Neural cell (in vitro differentiated cells): ENCODE measurements at regions not wholly inside any gene's neighbourhood (a gene's known extent, or its start where the extent isn't known, plus 50 kb on each side); places are given as distances from the start of the nearest gene placed in this dataset.

Experiments used
- H2AFZ ChIP-seq: fragments of 200-600, 300-800 bp; sonication (generic), shearing (Covaris generic); 2 replicates; pipeline ENCODE4 v1.6.0; 2014; ENCODE audit warnings: low read depth, mild to moderate bottlenecking, antibody characterized with exemption, low read length, moderate library complexity
- H3F3A ChIP-seq: fragments of 200-600 bp; shearing (Covaris generic); 2 replicates; pipeline ENCODE4 v1.6.1; 2016; ENCODE audit warnings: mild to moderate bottlenecking, moderate library complexity, mixed read lengths, antibody characterized with exemption, low read length; ENCODE audit not compliant: insufficient read depth, poor library complexity, severe bottlenecking
- H3K27ac ChIP-seq: fragments of 200-600, 300-800 bp; sonication (generic), shearing (Covaris generic); 2 replicates; pipeline ENCODE4 v1.5.1; 2014; ENCODE audit warnings: mild to moderate bottlenecking, low read length, moderate library complexity
- H3K27me3 ChIP-seq: fragments of 300-800, 200-600 bp; sonication (generic), shearing (Covaris generic); 2 replicates; pipeline ENCODE4 v1.6.0; 2014; ENCODE audit warnings: mild to moderate bottlenecking, low read depth, low read length, moderate library complexity; ENCODE audit not compliant: insufficient read depth
- H3K36me3 ChIP-seq: fragments of 300-800, 200-600 bp; sonication (generic), shearing (Covaris generic); 2 replicates; pipeline ENCODE4 v1.5.1; 2014; ENCODE audit warnings: mild to moderate bottlenecking, antibody characterized with exemption, low read length, moderate library complexity; ENCODE audit not compliant: insufficient read depth
- H3K4me2 ChIP-seq: fragments of 300-800, 200-600 bp; sonication (generic), shearing (Covaris generic); 2 replicates; pipeline ENCODE4 v1.6.0; 2014; ENCODE audit warnings: mild to moderate bottlenecking, low read length
- H3K4me3 ChIP-seq: fragments of 300-800, 200-600 bp; sonication (generic), shearing (Covaris generic); 2 replicates; pipeline ENCODE4 v1.5.1; 2014; ENCODE audit warnings: mild to moderate bottlenecking, low read length, moderate library complexity
- H3K79me2 ChIP-seq: fragments of 200-600 bp; shearing (Covaris generic); replicated peaks from 2 replicates; pipeline ENCODE4 v1.6.0; 2014; ENCODE audit warnings: mild to moderate bottlenecking, low read length, moderate library complexity; ENCODE audit not compliant: insufficient read depth
- H3K9ac ChIP-seq: fragments of 300-800, 200-600 bp; sonication (generic), shearing (Covaris generic); 2 replicates; pipeline ENCODE4 v1.6.1; 2016; ENCODE audit warnings: mild to moderate bottlenecking, low read length, mixed read lengths
- H3K9me2 ChIP-seq: fragments of 200-600 bp; shearing (Covaris generic); 2 replicates; pipeline ENCODE4 v1.6.1; 2016; ENCODE audit warnings: mild to moderate bottlenecking, low read length, mixed read lengths; ENCODE audit not compliant: insufficient read depth
- H3K9me3 ChIP-seq: fragments of 200-600, 300-800 bp; sonication (generic), shearing (Covaris generic); 2 replicates; pipeline ENCODE4 v1.6.1; 2016; ENCODE audit warnings: mild to moderate bottlenecking, mixed run types, low read length, moderate library complexity, mixed read lengths
- H4K20me1 ChIP-seq: fragments of 200-600 bp; shearing (Covaris generic); 2 replicates; pipeline ENCODE4 v1.6.1; 2016; ENCODE audit warnings: mild to moderate bottlenecking, mixed run types; ENCODE audit not compliant: insufficient read depth
- CTCF ChIP-seq: fragments of 450-650 bp; IDR thresholded peaks from 2 replicates; pipeline ENCODE4 v1.5.1; 2014; ENCODE audit warnings: antibody characterized with exemption, mild to moderate bottlenecking, moderate library complexity; ENCODE audit not compliant: poor library complexity, severe bottlenecking
- EP300 ChIP-seq: fragments of 450-650 bp; conservative IDR thresholded peaks from 2 replicates; pipeline ENCODE4 v1.6.1; 2014; ENCODE audit warnings: antibody characterized with exemption, mild to moderate bottlenecking, moderate library complexity; ENCODE audit not compliant: poor library complexity, severe bottlenecking
- EZH2 ChIP-seq: fragments of 200-600, 300-800 bp; shearing (Covaris generic), sonication (generic); IDR thresholded peaks from 2 replicates; pipeline ENCODE4 v1.6.1; 2014; ENCODE audit warnings: antibody characterized with exemption, low read length, borderline replicate concordance, mild to moderate bottlenecking; ENCODE audit not compliant: insufficient read depth, poor library complexity, severe bottlenecking
- RAD21 ChIP-seq: fragments of 450-650 bp; conservative IDR thresholded peaks from 2 replicates; pipeline ENCODE4 v1.6.1; 2014; ENCODE audit warnings: antibody characterized with exemption, mild to moderate bottlenecking, moderate library complexity
- REST ChIP-seq: IDR thresholded peaks from 2 replicates; pipeline ENCODE4 v1.6.1; 2012; ENCODE audit warnings: borderline replicate concordance

DNA sequence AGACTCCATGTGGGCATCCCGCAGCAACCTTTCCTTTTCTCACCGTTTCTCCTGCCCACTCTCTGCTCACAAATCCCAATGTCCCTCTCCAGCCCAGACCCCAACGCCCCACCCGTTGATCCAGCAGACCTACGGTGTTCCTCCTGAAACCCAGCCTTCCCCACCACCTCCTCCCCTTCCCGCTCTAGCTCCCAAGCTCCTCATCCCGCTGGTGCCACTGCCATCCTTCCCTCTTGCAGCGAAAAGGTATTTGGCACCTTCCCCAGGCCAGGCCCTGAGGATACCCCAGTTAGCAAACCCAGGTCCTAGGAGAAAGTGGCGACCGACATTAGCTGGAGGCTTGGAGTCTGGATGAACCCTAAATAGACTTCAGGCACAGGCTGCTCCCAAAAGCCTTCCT, 84.0 kb upstream of the RTL6 start:
- H3K4me2 ChIP-seq: no peak overlapping the region
- H3K9me3 ChIP-seq: no peaks in the 10 kb centered on the region
- no peak overlapping the region for H2AFZ ChIP-seq
- H3K27me3 ChIP-seq: no peaks in the 10 kb centered on the region
- no peaks in the 10 kb centered on the region for H3K79me2 ChIP-seq
- H3K27ac ChIP-seq: no peak overlapping the region
- no peak overlapping the region for H3K4me3 ChIP-seq
- no peaks in the 10 kb centered on the region for H4K20me1 ChIP-seq
- no peaks in the 10 kb centered on the region for H3K36me3 ChIP-seq
- H3K9me2 ChIP-seq: no peaks in the 10 kb centered on the region
- TF ChIP-seq REST (no peak), EZH2 (no peak), EP300 (no peak)
- no peaks in the 10 kb centered on the region for H3F3A ChIP-seq
- no peak overlapping the region for H3K9ac ChIP-seq

DNA sequence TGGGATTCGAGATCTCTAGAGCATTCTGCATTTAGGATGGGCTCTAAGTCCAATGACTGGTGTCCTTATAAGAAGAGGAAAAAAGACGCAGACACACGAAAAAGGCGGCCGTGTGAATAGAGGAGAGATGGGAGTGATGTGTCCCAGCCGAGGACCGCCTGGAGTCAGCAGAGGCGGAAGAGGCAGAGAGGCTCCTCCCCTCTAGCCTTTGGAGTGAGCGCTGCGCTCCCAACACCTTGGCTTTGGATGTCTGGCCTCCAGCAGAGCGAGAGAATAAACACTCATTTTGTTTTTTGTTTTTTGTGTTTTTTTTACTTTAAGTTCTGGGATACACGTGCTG, 83.0 kb upstream of the RTL6 start:
- no peak overlapping the region for H3K4me3 ChIP-seq
- no peak overlapping the region for H3K27ac ChIP-seq
- H3K9me3 ChIP-seq: no peaks in the 10 kb centered on the region
- no peaks in the 10 kb centered on the region for H3K9me2 ChIP-seq
- H3K79me2 ChIP-seq: no peaks in the 10 kb centered on the region
- H3K9ac ChIP-seq: no peak overlapping the region
- no peaks in the 10 kb centered on the region for H4K20me1 ChIP-seq
- no peak overlapping the region for H2AFZ ChIP-seq
- no peak overlapping the region for H3K4me2 ChIP-seq
- TF ChIP-seq EZH2: no peak
- no peak for TF ChIP-seq REST
- TF ChIP-seq CTCF: no peak
- no peak for TF ChIP-seq RAD21
- TF ChIP-seq EP300: no peak
- H3K36me3 ChIP-seq: no peaks in the 10 kb centered on the region
- no peaks in the 10 kb centered on the region for H3F3A ChIP-seq
- H3K27me3 ChIP-seq: no peaks in the 10 kb centered on the region
